T-cell (primary cell): ENCODE measurements at regions not wholly inside any gene's neighbourhood (a gene's known extent, or its start where the extent isn't known, plus 50 kb on each side); places are given as distances from the start of the nearest gene placed in this dataset.

Source experiments
- ATAC-seq, 4 experiments: fragments of 200-7000 bp in 3 of 4; fragments of 150-1000 bp in 1 of 4; cut with Tn5 transposase; replicated peaks in 1 of 4; 1 replicate in 3 of 4; 2 replicates in 1 of 4; pipeline ENCODE4 v1.10.0; 2021; ENCODE audit warnings: moderate library complexity in 3 of 4, mild to moderate bottlenecking in 2 of 4, moderate number of reproducible peaks in 1 of 4
- CTCF ChIA-PET, 2 donors: fragments of 300-600 bp; sonication (Branson Sonifier 250); formaldehyde crosslinking; loops; one replicate each; lab custom pipeline; 2022; ENCODE audit warnings: antibody characterized with exemption in 2 of 2; lab: Charles Lee
- POLR2A ChIA-PET, 2 donors: fragments of 300-600 bp; sonication (Branson Sonifier 250); formaldehyde crosslinking; loops; one replicate each; lab custom pipeline; 2022; ENCODE audit warnings: antibody characterized with exemption in 2 of 2; lab: Charles Lee
- DNase-seq, 35 experiments: peaks; one replicate each; pipeline versions ENCODE4 v3.0.0 to v3.0.0-alpha.2; 2013 to 2023
- H3K27ac ChIP-seq: one replicate; pipeline ENCODE4 v1.5.1; 2013; ENCODE audit warnings: low read length
- H3K27me3 ChIP-seq, 2 experiments: replicated peaks in 1 of 2; 1 replicate in 1 of 2; 2 replicates in 1 of 2; pipeline versions ENCODE4 v1.6.1 to v1.7.0; 2013; ENCODE audit warnings: low read length in 1 of 2, mixed read lengths in 1 of 2; ENCODE audit not compliant: control insufficient read depth in 2 of 2, insufficient read depth in 2 of 2; ENCODE audit errors: extremely low read depth in 1 of 2
- H3K36me3 ChIP-seq, 2 donors: 1 replicate in 1 of 2; 2 replicates in 1 of 2; pipeline versions ENCODE4 v1.6.1 to v1.7.0; 2013; ENCODE audit warnings: low read length in 1 of 2; ENCODE audit not compliant: control insufficient read depth in 2 of 2, insufficient read depth in 1 of 2; ENCODE audit errors: extremely low read depth in 1 of 2
- H3K4me1 ChIP-seq, 2 experiments: 1 replicate in 1 of 2; 2 replicates in 1 of 2; pipeline versions ENCODE4 v1.6.1 to v1.7.0; 2013; ENCODE audit warnings: low read length in 2 of 2, mixed read lengths in 1 of 2; ENCODE audit not compliant: insufficient read depth in 2 of 2, control insufficient read depth in 1 of 2; ENCODE audit errors: extremely low read depth in 1 of 2
- H3K4me3 ChIP-seq, 2 donors: 1 replicate in 1 of 2; 2 replicates in 1 of 2; pipeline versions ENCODE4 v1.5.1 to v1.7.0; 2013; ENCODE audit warnings: mild to moderate bottlenecking in 2 of 2, low read length in 1 of 2, moderate library complexity in 1 of 2; ENCODE audit not compliant: control insufficient read depth in 1 of 2; ENCODE audit errors: extremely low read depth in 1 of 2
- H3K9me3 ChIP-seq: 2 replicates; pipeline ENCODE4 v1.7.0; 2013
- H3K27ac Mint-ChIP-seq, 2 donors: one replicate each; pipeline ENCODE4 v1.8.0; 2020 to 2021; ENCODE audit warnings: mild to moderate bottlenecking in 2 of 2, mixed read lengths in 2 of 2
- H3K27me3 Mint-ChIP-seq, 2 donors: one replicate each; pipeline ENCODE4 v1.8.0; 2021 to 2022; ENCODE audit warnings: mixed read lengths in 2 of 2
- H3K36me3 Mint-ChIP-seq: one replicate; pipeline ENCODE4 v1.8.0; 2021; ENCODE audit warnings: mixed read lengths
- H3K4me1 Mint-ChIP-seq, 3 donors: one replicate each; pipeline ENCODE4 v1.8.0; 2020 to 2022; ENCODE audit warnings: mixed read lengths in 3 of 3, mild to moderate bottlenecking in 1 of 3
- H3K4me3 Mint-ChIP-seq, 3 donors: one replicate each; pipeline ENCODE4 v1.8.0; 2020 to 2022; ENCODE audit warnings: mild to moderate bottlenecking in 3 of 3, mixed read lengths in 3 of 3, moderate library complexity in 3 of 3
- H3K9me3 Mint-ChIP-seq, 3 donors: one replicate each; pipeline ENCODE4 v1.8.0; 2020 to 2022; ENCODE audit warnings: mixed read lengths in 3 of 3
- whole genome bisulfite sequencing: methylation state at CpG from one replicate; pipeline ENCODE4 v1.1.5; 2013; ENCODE audit warnings: missing lambda C conversion rate; ENCODE audit not compliant: insufficient coverage; 5-methylcytosine and 5-hydroxymethylcytosine counted together

- Histone ChIP-seq H3K27me3 (no peaks in the 10 kb centered on the region), H3K27ac (no peak overlapping the region), H3K4me3 (no peak overlapping the region), H3K9me3 (no peaks in the 10 kb centered on the region), H3K4me1 (no peaks in the 10 kb centered on the region), H3K36me3 (no peaks in the 10 kb centered on the region)
- POLR2A ChIA-PET: no interaction called here
- no peaks in the 10 kb centered on the region for H3K4me1 Mint-ChIP-seq
- CTCF ChIA-PET: no interaction called here
- no peak overlapping the region for H3K27ac Mint-ChIP-seq
- no peak overlapping the region for H3K4me3 Mint-ChIP-seq
- WGBS: 69% methylated on average over 3 of the region's 7 CpGs
- no peaks in the 10 kb centered on the region for H3K36me3 Mint-ChIP-seq
- no peaks in the 10 kb centered on the region for H3K27me3 Mint-ChIP-seq
- ATAC-seq (peak in 1 of 4 experiments; percentile 40), DNase-seq (no peak)
- peaks cover 6 to 20% (median 12%) of the 10 kb centered on the region in 3 donors for H3K9me3 Mint-ChIP-seq
Measured at GRCh38 chr18:66167829-66168684, 417.2 kb downstream of the CDH7 start.

DNA sequence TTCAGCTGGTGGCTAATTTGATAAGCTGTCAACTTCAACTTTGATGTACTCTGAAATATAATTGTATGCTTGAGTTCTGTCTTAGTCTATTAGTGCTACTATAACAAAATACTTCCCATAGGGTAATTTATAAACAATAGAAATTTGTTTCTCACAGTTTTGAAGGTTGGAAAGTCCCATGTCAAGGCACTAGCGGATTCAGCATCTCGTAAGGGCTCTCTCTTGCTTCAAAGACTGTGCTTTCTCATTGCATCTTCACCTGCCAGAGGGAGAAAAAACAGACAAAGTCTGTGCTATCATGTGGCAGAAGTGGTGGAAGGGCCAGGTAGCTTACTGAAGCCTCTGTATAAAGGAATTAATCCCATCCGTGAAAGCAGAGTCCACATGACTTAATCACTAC, 409.2 kb downstream of the CDH7 start:
- Histone ChIP-seq H3K4me3 (no peak overlapping the region), H3K4me1 (no peaks in the 10 kb centered on the region), H3K27ac (no peak overlapping the region), H3K27me3 (no peaks in the 10 kb centered on the region), H3K9me3 (no peaks in the 10 kb centered on the region), H3K36me3 (no peaks in the 10 kb centered on the region)
- ChIA-PET POLR2A (no interaction called here), CTCF (no interaction called here)
- H3K36me3 Mint-ChIP-seq: no peaks in the 10 kb centered on the region
- H3K27ac Mint-ChIP-seq: no peak overlapping the region
- WGBS: no CpG with 5 or more reads among the region's 3 CpGs
- DNase-seq: no peak
- ATAC-seq: no peak
- no peaks in the 10 kb centered on the region for H3K4me1 Mint-ChIP-seq
- H3K9me3 Mint-ChIP-seq: peaks cover 8 to 25% (median 10%) of the 10 kb centered on the region in 3 donors
- H3K4me3 Mint-ChIP-seq: no peak overlapping the region
- no peaks in the 10 kb centered on the region for H3K27me3 Mint-ChIP-seq

GRCh38 chr18:66159451-66159850, 408.6 kb downstream of the CDH7 start:
- H3K36me3 Mint-ChIP-seq: no peaks in the 10 kb centered on the region
- H3K4me1 Mint-ChIP-seq: no peaks in the 10 kb centered on the region
- H3K4me3 ChIP-seq: no peak overlapping the region
- ATAC-seq (no peak), DNase-seq (no peak)
- no peak overlapping the region for H3K27ac ChIP-seq
- H3K9me3 ChIP-seq: no peaks in the 10 kb centered on the region
- WGBS: no CpG with 5 or more reads among the region's 1 CpG
- POLR2A ChIA-PET: no interaction called here
- no peaks in the 10 kb centered on the region for H3K36me3 ChIP-seq
- no peaks in the 10 kb centered on the region for H3K27me3 ChIP-seq
- peaks cover 8 to 25% (median 10%) of the 10 kb centered on the region in 3 donors for H3K9me3 Mint-ChIP-seq
- CTCF ChIA-PET: no interaction called here
- H3K4me3 Mint-ChIP-seq: no peak overlapping the region
- H3K4me1 ChIP-seq: no peaks in the 10 kb centered on the region
- H3K27me3 Mint-ChIP-seq: no peaks in the 10 kb centered on the region
- no peak overlapping the region for H3K27ac Mint-ChIP-seq

DNA sequence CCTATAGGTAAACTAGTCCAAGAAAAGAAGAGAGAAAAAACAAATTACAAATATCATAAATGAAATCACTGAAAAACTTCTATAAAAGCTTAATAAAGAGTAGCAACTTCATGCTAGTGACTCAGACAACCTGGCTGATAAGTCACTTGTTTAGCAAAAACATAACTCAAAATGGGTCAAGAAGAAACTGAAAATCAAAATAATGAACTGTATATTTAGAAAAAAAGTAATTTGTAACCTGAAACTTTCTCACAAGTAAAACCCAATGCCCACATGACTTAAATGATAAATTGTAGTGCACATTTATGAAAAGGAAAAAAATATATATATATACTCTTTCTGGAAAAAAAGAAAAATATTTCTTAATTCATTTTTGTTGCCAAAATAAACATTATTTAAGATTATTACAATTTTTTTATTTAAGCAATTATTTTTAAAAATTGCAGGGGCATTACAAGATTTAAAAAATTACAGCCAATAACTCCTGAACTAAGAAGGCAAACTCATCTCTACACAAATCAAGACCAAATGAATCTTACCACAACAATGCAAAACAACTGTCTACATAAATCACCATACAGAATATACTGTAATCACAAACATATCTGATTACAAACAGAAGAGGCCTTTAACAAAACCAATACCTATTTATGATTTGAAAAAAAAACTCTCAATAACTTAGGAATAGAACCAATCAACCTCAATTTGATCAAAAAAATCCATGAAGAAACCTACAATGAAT, 406.3 kb downstream of the CDH7 start:
- no peaks in the 10 kb centered on the region for H3K36me3 Mint-ChIP-seq
- Histone ChIP-seq H3K9me3 (no peaks in the 10 kb centered on the region), H3K36me3 (no peaks in the 10 kb centered on the region), H3K4me1 (no peaks in the 10 kb centered on the region), H3K27me3 (no peaks in the 10 kb centered on the region), H3K27ac (no peak overlapping the region), H3K4me3 (no peak overlapping the region)
- DNase-seq (no peak), ATAC-seq (no peak)
- no peaks in the 10 kb centered on the region for H3K4me1 Mint-ChIP-seq
- peaks cover 0 to 20% (median 4%) of the 10 kb centered on the region in 3 donors for H3K9me3 Mint-ChIP-seq
- no peaks in the 10 kb centered on the region for H3K27me3 Mint-ChIP-seq
- ChIA-PET CTCF (no interaction called here), POLR2A (no interaction called here)
- H3K4me3 Mint-ChIP-seq: no peak overlapping the region
- no peak overlapping the region for H3K27ac Mint-ChIP-seq

GRCh38 chr18:66150650-66151049, 399.8 kb downstream of the CDH7 start:
- no peak overlapping the region for H3K27ac Mint-ChIP-seq
- no peaks in the 10 kb centered on the region for H3K4me1 ChIP-seq
- DNase-seq (no peak), ATAC-seq (no peak)
- H3K27ac ChIP-seq: no peak overlapping the region
- peaks cover 0 to 25% (median 5%) of the 10 kb centered on the region in 3 donors for H3K9me3 Mint-ChIP-seq
- no peaks in the 10 kb centered on the region for H3K36me3 ChIP-seq
- no peaks in the 10 kb centered on the region for H3K27me3 ChIP-seq
- no peaks in the 10 kb centered on the region for H3K4me1 Mint-ChIP-seq
- ChIA-PET CTCF (no interaction called here), POLR2A (no interaction called here)
- no peak overlapping the region for H3K4me3 Mint-ChIP-seq
- no CpG with 5 or more reads among the region's 1 CpG for WGBS
- H3K4me3 ChIP-seq: no peak overlapping the region
- H3K27me3 Mint-ChIP-seq: no peaks in the 10 kb centered on the region
- H3K36me3 Mint-ChIP-seq: no peaks in the 10 kb centered on the region
- H3K9me3 ChIP-seq: no peaks in the 10 kb centered on the region

GRCh38 chr18:66143029-66143428, 392.2 kb downstream of the CDH7 start:
- Histone ChIP-seq H3K27ac (no peak overlapping the region), H3K9me3 (no peaks in the 10 kb centered on the region), H3K4me3 (no peak overlapping the region), H3K4me1 (no peaks in the 10 kb centered on the region), H3K27me3 (no peaks in the 10 kb centered on the region), H3K36me3 (no peaks in the 10 kb centered on the region)
- no peaks in the 10 kb centered on the region for H3K27me3 Mint-ChIP-seq
- H3K9me3 Mint-ChIP-seq: peaks cover 3 to 7% (median 4%) of the 10 kb centered on the region in 3 donors
- ATAC-seq (no peak), DNase-seq (no peak)
- 40% methylated on average over 1 of the region's 2 CpGs for whole genome bisulfite sequencing
- no peak overlapping the region for H3K4me3 Mint-ChIP-seq
- H3K4me1 Mint-ChIP-seq: no peaks in the 10 kb centered on the region
- no peak overlapping the region for H3K27ac Mint-ChIP-seq
- ChIA-PET CTCF (no interaction called here), POLR2A (no interaction called here)
- H3K36me3 Mint-ChIP-seq: no peaks in the 10 kb centered on the region
